Erythroblast (primary cell): ENCODE measurements at regions not wholly inside any gene's neighbourhood (a gene's known extent, or its start where the extent isn't known, plus 50 kb on each side); places are given as distances from the start of the nearest gene placed in this dataset.

Experiments used
- GATA1 ChIP-seq: IDR thresholded peaks from 2 replicates; pipeline ENCODE4 v1.6.1; 2011; ENCODE audit warnings: low read depth, mild to moderate bottlenecking, control low read depth, low read length, moderate library complexity
- POLR2A ChIP-seq: IDR thresholded peaks from 2 replicates; pipeline ENCODE4 v1.6.1; 2011; ENCODE audit warnings: mild to moderate bottlenecking, low read length

DNA sequence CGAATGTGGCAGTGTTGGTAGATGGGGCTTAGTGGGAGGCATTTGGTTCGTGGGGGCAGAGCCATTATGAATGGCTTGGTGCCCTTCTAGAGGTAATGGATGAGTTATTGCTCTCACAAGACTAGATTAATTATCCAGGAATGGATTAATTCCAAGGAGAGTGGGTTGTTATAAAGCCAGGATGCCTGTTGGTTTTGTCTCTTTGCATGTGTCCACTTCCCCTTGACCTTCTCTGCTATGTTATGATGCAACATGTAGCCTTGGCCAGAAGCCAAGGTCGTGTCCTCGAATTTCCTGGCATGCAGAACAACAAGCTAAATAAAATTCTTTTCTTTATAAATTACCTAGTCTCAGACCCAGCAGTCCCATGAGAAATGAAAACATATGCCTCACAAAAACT, 111.2 kb upstream of the PLS3 start:
- TF ChIP-seq POLR2A (no peak), GATA1 (no peak)
